HEK293 (cell line): ENCODE measurements at regions not wholly inside any gene's neighbourhood (a gene's known extent, or its start where the extent isn't known, plus 50 kb on each side); places are given as distances from the start of the nearest gene placed in this dataset.

Experiments
- REST ChIP-seq: fragments of 450-650 bp; formaldehyde crosslinking; IDR thresholded peaks from 2 replicates; pipeline ENCODE4 v1.5.1; 2016; ENCODE audit warnings: missing biosample characterization, missing genetic modification characterization
- ZNF138 ChIP-seq: fragments of 450-650 bp; formaldehyde crosslinking; IDR thresholded peaks from 2 replicates; pipeline ENCODE4 v1.5.1; 2016; ENCODE audit warnings: missing biosample characterization, missing genetic modification characterization, borderline replicate concordance
- ZNF76 ChIP-seq: fragments of 450-650 bp; formaldehyde crosslinking; IDR thresholded peaks from 2 replicates; pipeline ENCODE4; 2016; ENCODE audit warnings: low read depth, missing biosample characterization, missing genetic modification characterization, borderline replicate concordance
- TF ChIP-seq, protein P1 (sequence below): fragments of 450-650 bp; formaldehyde crosslinking; IDR thresholded peaks from 2 replicates; pipeline ENCODE4 v1.5.1; 2016; ENCODE audit warnings: missing biosample characterization, missing genetic modification characterization

- TF ChIP-seq, protein P1, sequence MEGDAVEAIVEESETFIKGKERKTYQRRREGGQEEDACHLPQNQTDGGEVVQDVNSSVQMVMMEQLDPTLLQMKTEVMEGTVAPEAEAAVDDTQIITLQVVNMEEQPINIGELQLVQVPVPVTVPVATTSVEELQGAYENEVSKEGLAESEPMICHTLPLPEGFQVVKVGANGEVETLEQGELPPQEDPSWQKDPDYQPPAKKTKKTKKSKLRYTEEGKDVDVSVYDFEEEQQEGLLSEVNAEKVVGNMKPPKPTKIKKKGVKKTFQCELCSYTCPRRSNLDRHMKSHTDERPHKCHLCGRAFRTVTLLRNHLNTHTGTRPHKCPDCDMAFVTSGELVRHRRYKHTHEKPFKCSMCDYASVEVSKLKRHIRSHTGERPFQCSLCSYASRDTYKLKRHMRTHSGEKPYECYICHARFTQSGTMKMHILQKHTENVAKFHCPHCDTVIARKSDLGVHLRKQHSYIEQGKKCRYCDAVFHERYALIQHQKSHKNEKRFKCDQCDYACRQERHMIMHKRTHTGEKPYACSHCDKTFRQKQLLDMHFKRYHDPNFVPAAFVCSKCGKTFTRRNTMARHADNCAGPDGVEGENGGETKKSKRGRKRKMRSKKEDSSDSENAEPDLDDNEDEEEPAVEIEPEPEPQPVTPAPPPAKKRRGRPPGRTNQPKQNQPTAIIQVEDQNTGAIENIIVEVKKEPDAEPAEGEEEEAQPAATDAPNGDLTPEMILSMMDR: no peak
- TF ChIP-seq ZNF76 (tag by site-specific recombination) (no peak), REST (tag by site-specific recombination) (no peak), ZNF138 (no peak)
Observed at GRCh38 chr2:142621287-142621686, 256.2 kb upstream of the KYNU start.
